Stimulated activated CD4-positive, alpha-beta T cell treated with anti-CD3 and anti-CD28 coated beads, TNF-alpha, amount 100 ng/mL, for 48 hours (primary cell): ENCODE measurements at regions not wholly inside any gene's neighbourhood (a gene's known extent, or its start where the extent isn't known, plus 50 kb on each side); places are given as distances from the start of the nearest gene placed in this dataset.

Source experiments
- DNase-seq, 3 donors: peaks; one replicate each; pipeline ENCODE4 v3.0.0-alpha.2; 2020; ENCODE audit warnings: low read depth in 3 of 3

GRCh38 chr5:8848366-8848765, 697.5 kb downstream of the SEMA5A start:
- DNase-seq = no peak

- DNase-seq = no peak
Observed at GRCh38 chr5:8848997-8849594, 696.8 kb downstream of the SEMA5A start.

GRCh38 chr5:8851101-8851500, 694.8 kb downstream of the SEMA5A start:
- no peak for DNase-seq

GRCh38 chr5:8857051-8857450, 688.8 kb downstream of the SEMA5A start:
- DNase-seq = no peak

GRCh38 chr5:8861764-8862163, 684.1 kb downstream of the SEMA5A start:
- DNase-seq = no peak

GRCh38 chr5:8864053-8864452, 681.8 kb downstream of the SEMA5A start:
- DNase-seq = no peak

GRCh38 chr5:8865266-8865665, 680.6 kb downstream of the SEMA5A start:
- no peak for DNase-seq

GRCh38 chr5:8865686-8866374, 680.0 kb downstream of the SEMA5A start:
- DNase-seq = no peak

- no peak for DNase-seq
Observed at GRCh38 chr5:8868283-8868682, 677.6 kb downstream of the SEMA5A start.

GRCh38 chr5:8869932-8870331, 675.9 kb downstream of the SEMA5A start:
- DNase-seq = no peak

- no peak for DNase-seq
Observed at GRCh38 chr5:8870349-8870958, 675.4 kb downstream of the SEMA5A start.

GRCh38 chr5:8870959-8871355, 674.9 kb downstream of the SEMA5A start:
- DNase-seq = no peak

- DNase-seq = no peak
Observed at GRCh38 chr5:8871446-8871845, 674.4 kb downstream of the SEMA5A start.

- DNase-seq = no peak
Observed at GRCh38 chr5:8875722-8876121, 670.2 kb downstream of the SEMA5A start.

- no peak for DNase-seq
Observed at GRCh38 chr5:8879248-8879647, 666.6 kb downstream of the SEMA5A start.

GRCh38 chr5:8884029-8884428, 661.8 kb downstream of the SEMA5A start:
- DNase-seq = no peak

GRCh38 chr5:8892926-8893325, 652.9 kb downstream of the SEMA5A start:
- DNase-seq = no peak

- no peak for DNase-seq
Observed at GRCh38 chr5:8894031-8894430, 651.8 kb downstream of the SEMA5A start.

GRCh38 chr5:8895062-8895461, 650.8 kb downstream of the SEMA5A start:
- no peak for DNase-seq

GRCh38 chr5:8895599-8895998, 650.3 kb downstream of the SEMA5A start:
- DNase-seq = no peak

GRCh38 chr5:8897316-8897715, 648.6 kb downstream of the SEMA5A start:
- no peak for DNase-seq

GRCh38 chr5:8905021-8905420, 640.9 kb downstream of the SEMA5A start:
- no peak for DNase-seq

- DNase-seq = no peak
Observed at GRCh38 chr5:8906303-8906967, 639.4 kb downstream of the SEMA5A start.
